ENCODE measurements at regions not wholly inside any gene's neighbourhood (a gene's known extent, or its start where the extent isn't known, plus 50 kb on each side); places are given as distances from the start of the nearest gene placed in this dataset.
"Not testable (repeated sequence)": the region's sequence is repeated elsewhere in the genome, so short reads cannot be mapped to it uniquely, and the experiment has no call there.

DNA sequence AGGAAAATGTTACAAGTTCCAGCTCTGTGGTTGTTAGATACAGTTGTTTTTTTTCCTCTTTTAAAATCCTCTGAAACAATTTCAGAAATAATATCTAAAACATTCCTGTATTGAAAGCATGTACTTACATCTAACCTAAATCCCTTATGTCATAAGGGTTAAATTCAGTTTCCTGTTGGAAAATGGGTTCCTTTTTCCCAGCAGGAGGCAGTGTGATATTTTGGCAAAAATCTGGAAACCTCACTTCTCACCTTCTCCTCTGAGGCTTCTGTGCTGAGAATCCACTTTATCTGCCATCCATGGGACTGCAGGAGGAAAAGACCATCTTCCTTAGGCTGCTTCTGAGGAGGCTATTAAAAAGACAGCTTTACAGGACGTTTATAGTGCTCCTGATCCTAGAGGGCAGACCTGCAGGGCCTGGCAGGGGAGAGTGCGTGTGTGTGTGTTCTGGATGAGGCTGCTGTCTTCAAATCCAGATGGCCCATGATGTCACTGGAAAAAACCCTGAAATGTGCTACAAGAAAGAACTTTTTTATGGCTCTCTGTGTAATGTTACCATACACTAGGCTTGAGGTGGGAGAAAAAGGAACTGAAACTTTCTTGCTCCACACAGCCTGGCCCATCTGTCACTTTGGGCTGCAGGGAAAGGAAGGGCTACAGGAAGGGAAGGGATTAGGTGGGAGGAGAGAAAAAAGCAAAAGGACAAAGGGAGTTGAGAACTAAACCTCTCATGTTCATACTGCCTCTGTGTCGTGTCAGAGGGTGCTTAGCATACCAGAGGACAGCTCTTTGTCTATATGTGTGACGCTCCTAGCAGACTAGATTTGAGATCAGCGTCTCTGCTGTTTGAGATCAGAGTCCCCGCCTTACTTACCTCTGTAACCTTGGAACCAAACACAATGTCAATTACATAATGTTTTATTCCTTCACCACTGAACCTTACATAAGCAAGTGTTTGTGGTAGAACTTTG is 379.2 kb upstream of the SPAG17 start:
- DNase-seq = peak; percentile 32

DNA sequence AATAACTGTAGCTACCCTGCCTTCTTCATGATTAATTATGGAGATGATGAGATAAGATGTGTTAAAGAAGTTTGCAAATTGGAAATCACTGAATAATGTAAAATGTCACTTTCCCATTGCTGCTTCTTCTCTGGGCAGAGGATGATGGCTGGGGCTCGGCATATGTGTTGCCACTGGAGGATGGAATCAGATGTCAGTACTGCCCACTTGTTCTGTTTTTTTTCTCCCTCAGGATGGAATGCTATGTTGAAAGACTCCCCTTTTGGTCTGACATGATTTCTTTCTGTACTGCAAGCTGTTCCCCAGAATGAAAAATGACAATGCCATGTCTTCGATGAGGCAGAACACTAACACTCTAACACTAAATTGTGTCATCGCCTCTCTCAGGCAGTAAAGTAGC is 373.9 kb upstream of the SPAG17 start:
- no peak for DNase-seq

DNA sequence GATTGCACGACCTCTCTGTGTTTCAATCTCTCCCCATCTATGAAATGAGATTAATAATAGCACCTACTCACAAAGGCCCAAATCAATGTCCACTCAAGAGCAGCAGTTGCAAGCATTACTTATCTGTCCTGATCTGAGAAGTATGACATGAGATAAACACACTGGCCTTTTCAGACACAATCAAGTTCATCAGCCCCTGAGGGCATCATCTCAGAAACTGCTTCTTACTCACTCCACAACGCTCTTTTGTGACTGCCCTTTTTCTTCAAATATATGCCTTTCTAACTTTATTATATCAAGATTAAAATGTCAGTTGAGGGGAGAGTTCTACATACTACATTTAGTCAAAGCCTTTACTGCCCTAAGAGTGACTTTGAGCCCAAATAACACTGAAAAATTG is 371.9 kb upstream of the SPAG17 start:
- no peak for DNase-seq

DNA sequence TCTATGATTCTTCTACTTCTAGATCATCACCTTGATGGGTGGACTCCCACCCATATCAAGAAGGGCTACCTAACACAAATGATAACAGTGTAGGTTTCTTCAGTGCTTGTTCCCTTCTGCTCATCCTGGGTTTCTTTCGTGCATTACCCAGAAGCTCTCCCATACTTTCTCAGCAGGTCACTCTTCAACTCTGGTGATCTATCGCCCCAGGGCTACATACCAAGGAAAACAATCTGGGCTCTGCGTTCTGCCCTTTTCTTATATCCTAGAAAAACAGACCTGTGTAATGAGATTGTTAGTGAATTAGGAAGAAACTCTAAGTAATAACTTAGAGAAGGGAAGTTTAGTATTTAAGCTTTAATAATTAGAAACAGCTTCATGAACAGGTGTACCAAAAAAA is 370.6 kb upstream of the SPAG17 start:
- DNase-seq = no peak

DNA sequence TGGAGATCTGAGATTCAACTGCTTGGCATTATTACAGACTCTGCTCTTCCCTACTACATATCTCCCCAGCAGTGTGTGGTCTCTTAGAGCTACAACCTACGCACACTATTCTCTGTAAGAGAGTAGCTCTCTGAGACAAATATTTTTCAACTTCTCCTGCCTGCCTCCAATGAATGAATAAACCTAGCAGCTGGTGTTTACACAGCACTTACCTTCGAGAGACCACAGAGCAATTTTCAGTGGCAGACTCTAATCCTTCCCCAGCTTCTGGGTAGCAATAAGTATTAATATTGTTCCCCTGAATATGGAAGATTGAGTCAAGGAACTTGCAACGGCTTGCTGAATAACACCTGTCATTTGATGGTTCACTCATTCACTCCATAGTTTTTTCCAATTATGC is 350.9 kb upstream of the SPAG17 start:
- no peak for DNase-seq

DNA sequence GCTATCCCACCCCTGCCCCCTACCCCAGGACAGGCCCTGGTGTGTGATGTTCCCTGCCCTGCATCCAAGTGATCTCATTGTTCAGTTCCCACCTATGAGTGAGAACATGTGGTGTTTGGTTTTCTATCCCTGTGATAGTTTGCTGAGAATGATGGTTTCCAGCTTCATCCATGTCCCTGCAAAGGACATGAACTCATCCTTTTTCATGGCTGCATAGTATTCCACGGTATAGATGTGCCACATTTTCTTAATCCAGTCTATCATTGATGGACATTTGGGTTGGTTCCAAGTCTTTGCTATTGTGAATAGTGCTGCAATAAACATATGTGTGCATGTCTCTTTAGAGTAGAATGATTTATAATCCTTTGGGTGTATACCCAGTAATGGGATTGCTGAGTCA is 326.9 kb upstream of the SPAG17 start:
- not testable (repeated sequence) for DNase-seq

DNA sequence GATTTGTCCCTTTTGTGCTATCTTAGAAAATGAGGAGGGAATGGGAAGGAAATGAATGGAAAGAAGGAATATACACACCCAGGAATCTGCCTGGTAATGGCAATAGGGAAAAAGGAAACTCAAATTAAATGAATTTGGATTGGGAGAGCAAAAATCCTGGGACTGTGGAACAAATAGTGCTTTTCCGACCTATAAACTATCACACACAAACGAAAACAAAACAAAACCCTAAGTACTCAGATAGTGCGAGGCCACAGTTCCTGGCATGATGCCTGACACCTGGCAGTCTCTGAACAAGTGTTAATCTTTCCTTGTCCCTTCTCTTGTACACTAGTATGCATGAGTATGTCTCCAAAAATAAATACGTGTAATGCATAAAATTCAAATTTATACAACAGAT is 319.8 kb upstream of the SPAG17 start:
- no peak for DNase-seq

DNA sequence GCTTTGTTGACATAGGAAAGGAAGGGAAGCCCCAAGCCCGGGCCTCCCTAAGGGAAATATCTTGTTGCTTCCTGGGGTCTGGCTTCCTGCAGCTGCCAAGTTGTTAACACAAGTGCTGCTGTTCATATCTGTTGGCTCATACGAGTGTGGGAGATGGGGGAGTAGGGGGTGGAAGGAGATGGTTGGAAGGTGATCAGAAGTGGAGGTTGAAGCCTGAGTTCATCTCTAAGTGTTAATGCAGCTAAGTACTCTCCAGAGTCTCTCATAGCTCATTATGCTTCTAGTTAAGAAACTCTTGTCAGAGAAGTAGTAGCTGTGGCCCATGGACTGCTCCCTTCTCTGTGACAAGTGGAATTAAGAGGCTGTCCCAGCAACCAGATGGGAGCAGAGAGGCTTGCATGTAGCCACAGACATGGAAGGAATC is 319.2 kb upstream of the SPAG17 start:
- DNase-seq = no peak

DNA sequence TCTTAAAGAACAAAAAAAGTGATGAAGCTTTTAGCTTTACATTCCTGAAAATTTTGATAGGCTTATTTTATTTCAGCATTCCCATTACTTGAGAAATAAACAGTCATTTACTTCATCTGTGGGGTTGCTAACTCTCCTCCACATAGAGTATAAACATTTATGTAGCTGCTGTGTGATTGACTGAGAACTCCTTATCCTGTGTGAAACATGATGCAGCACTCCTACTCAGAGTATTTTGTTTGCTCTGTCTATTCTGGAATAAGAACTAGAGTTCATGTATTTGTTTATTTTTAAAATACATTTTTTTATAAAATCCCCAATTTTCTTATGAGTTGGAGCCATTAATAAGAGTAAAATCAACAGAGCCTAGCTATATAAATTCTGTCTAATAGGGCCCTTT is 318.7 kb upstream of the SPAG17 start:
- no peak for DNase-seq

DNA sequence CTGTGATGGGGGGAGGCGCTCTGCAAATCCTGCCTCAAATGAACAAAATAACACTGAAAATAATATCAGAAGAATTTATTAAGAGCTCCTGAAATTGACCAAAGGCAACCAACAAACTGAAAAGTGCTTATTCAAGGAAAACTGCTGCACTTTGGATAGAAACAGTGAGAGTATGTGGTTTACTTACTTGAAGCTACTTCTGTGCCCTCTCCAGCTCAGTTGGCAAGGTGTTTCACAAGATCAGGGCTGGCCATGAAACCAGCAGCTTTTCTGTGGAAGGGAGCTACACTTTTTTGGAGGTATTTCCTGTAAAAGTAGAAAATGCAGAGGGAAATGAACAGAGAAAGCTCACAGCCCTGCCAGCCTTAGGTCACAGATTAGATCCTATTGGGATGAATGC is 310.0 kb upstream of the SPAG17 start:
- DNase-seq = no peak

DNA sequence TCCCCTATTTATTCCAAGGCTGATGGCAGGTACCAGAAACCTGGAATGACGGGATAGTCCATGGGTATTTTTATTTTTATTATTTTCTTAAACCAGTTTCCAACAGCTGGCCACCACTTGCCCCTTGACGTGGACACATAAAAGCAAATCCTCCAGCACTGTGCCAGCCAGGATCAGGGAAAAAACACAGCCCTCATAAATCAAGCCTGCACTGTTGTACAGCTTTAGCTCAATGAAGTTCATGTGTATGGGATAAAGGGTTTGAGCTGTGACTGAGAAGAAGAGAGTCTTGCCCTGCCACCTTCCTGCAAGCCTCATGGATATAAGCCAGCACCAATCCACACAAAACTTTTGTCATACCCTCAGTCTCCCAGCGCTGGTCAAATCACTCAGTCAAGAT is 303.8 kb upstream of the SPAG17 start:
- no peak for DNase-seq

DNA sequence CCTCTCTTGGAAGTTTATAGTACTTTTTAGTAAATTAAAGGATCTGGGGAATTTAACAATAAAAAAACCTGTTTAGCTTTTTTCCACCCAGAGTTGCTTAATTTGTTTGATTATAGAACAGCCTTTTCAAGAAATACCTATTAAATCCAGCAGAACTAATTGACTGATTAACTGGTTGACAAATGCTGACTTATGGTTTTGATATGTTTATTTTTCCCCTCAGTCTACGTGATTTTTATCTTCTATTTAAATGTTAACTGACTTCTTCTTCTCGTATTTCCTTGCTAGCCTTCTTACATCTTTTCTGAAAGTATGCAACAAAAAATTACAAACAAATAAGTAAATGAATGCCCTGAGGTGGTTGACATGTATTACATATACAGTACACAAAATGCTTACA is 302.9 kb upstream of the SPAG17 start:
- DNase-seq = no peak

DNA sequence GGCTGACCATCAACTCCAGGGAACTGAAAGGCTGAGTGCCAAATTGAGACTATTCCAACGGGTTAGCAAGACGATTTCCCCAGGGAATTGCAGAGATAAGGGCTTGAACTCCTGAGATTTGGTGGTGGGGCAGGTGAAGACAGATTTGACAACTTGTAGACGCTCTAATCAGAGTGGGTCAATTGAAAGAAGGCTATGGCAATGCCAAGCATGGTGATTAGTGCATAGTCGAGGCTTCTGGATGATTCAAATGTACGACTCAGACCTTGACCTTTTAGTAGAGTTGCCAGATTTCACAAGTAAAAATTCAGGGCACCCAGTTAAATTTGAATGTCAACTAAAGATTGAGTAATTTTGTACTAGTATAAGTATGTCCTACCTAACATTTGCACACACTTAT is 302.1 kb upstream of the SPAG17 start:
- no peak for DNase-seq

DNA sequence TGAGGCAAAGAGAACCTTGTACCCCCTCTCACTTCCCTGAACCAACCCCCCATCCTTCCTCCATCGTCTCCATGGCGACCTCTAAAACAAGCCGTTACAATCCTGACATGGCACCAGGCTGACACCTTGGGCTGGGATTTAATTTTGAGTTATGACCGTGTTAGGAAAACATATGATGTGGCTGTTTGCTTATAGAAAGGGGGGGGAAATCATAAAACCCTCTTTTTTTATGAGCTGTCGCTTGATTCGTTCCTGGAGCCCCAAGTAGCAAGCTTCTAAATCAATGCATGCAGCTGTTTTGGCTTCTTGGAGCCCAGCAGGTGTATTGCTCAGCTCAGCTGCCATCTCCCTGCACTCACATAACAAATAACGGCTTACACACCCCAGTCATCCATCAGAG is 301.2 kb upstream of the SPAG17 start:
- no peak for DNase-seq

DNA sequence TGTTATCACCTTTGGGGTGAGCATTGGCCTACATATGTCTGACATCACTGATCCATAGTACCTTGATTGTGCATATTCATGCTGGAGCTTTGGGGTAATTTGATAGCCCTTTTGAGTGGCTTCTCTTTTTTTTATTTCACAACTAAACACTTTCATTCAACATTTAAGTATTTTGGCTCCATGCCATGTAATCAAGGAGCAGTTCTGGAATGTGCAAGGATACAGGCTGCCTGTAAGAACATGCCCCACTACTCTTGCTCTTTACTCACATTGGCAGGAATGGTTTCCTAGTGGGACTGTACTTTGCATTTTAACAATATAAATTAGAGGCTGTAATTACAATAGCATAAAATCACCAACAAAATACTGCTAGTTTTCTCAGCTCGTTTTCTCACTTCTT is 300.7 kb upstream of the SPAG17 start:
- no peak for DNase-seq

DNA sequence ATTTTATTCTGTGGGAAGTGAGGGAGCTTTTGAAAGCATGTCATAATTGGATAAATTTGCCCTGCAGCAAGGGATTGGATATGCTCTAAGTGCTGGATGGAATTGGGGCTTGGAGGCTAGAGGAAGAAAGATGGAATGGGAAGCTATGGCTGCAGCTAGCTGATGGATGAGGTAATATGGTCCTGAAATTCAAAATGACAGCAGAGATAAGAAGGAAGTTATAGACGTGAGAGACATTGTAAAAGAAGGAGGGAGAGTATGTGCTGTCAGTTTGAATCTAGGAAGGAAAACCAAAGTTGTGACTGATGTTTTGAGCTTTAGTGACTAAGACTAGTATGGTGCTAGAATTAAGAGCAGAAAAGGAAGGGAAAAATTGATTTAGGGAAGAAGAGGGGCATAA is 299.9 kb upstream of the SPAG17 start:
- DNase-seq = no peak

DNA sequence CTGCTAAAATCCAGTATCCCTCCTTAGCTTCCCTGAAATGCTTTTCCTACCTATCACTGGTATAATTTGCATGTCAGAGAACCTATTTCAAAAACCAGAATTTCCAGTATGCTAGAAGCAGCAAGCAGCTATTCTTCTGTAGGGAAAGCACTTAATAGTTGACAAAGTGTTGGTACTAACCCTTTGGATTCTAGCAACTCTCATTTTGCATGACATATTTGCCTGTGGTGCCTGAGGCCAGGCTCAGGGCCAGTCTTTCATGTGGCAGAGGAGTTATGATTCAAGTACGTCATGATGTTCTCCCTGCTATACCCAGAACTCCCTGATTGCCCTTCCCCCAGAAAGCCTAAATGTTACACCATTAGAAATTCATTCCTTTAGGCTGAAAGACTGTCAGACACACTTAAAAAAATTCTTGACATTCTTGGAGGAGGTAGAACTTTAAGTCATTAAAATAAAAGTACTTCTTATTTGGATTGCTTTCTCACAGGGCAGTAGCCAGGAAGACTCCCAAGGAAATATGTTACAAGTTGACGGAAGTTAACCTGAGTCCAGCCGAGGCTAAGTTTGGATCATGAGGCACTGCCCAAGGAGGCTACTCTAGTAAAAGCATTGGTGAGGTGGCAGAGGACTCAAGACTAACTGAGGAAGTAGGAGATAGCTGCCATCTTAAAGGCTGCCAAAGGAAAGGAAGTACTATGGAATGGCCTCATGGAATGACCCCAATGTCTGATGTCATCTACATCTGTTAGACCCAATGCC is 298.4 kb upstream of the SPAG17 start:
- no peak for DNase-seq

DNA sequence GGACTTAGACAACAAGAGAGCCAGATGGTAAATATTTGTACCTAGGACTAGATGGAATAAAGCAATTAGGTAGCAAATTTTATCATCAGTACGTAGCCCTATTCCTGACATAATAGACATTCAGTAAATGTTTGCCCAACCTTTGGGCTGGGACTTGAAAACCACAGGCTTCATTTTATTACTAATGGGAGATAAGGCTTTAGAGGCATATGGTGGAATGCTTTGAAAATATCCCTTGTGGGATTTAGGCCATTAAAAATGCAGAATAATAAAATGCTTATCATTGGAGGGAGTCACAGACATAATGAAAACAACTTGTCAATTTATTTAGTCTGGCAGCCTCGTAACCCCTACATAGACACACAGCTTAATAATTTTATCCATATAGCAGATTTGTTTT is 296.1 kb upstream of the SPAG17 start:
- DNase-seq = no peak

DNA sequence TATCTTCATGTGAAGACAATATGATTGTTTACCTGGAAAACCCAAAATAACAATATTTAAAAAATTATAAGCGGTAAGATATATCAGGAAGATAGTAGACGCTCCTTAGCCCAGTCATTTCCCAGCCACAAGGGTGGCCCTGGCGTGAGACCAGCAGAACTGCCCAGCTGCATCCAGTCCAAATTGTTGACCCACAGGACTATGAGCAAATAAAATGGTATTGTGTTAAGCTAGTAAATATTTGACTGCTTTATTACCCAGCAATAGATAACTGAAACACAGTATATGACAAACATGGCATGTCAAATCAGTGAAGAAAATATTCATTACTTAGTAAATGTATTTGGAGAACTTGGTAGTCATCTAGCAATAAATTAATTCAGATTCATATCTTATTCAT is 294.3 kb upstream of the SPAG17 start:
- DNase-seq = no peak

DNA sequence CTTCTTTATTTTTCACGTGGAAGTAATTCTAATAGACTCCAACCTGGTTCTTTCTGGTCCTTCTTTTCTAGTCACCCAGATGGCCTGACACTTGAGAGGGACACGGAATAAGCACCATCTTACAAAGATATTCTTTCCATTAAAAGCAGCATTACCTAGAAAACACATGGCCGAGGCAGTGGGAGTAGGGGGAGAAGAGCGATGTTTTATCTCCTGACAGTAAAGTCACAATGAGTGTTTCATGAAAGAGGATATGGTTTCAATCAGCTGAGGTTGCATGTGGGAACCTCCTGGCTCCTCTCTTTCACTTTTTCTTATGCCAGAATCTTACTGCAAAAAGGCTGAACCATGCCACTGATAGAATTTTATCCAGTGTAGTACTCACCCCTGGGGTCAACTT is 288.8 kb upstream of the SPAG17 start:
- DNase-seq = no peak

DNA sequence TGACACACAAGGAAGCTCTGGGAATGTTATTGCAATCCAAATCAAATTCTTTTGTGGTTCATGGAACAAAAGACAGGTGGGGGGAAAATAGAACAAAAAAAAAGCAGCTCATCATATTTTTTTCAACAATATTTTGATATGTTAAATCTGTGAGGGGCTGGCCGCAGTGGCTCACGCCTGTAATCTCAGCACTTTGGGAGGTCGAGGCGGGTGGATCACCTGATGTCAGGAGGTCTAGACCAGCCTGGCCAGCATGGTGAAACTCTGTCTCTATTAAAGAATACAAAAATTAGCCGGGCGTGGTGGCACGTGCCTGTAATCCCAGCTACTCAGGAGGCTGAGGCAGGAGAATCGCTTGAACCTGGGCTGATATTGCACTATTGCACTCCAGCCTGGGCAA is 279.4 kb upstream of the SPAG17 start:
- not testable (repeated sequence) for DNase-seq

DNA sequence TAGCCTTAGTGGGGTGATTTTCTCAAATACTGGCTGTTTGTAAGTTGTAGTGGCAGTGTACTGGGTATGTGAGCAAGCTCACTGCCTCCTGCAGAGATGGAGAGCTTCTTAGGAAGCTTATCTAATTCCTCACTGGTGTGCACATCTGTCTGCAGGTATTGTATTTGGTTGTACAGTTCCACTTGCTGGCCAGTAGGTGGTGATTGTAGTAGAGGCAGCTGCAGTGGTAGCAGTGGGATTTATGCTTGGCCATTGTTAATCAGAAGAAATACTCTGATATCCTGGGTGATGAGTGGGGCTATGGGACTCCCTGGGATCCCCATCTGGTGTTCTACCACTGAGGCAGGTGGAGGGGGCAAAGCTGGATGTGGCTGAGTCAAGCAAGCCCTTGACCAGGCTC is 276.1 kb upstream of the SPAG17 start:
- no peak for DNase-seq

DNA sequence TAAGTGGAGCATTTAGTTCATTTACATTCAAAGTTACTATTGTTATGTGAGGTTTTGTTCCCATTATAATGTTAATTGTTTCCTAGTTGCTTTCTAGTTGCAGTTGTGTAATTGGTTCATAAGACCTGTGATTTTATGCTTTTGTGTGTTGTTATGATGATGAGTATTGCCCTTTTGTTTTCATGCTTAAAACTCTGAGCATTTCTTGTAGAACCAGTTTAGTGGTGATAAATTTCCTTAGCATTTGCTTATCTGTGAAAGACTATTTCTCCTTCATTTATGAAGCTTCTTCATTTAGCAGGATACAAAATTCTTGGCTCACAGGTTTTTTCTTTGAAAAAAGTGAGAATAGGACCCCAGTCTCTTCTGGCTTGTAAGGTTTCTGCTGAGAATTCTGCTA is 274.8 kb upstream of the SPAG17 start:
- no peak for DNase-seq

DNA sequence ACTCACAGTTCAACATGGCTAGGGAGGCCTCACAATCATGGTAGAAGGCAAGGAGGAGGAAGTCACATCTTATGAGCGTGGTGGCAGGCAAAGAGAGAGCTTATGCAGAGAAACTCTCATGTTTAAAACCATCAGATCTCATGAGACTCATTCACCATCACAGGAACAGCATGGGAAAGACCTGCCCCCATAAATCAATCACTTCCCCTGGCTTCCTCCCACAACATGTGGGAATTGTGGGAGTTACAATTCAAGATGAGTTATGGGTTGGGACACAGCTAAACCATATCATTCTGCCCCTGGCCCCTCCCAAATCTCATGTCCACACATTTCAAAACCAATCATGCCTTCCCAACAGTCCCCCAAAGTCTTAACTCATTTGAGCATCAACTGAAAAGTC is 268.8 kb upstream of the SPAG17 start:
- DNase-seq = not testable (repeated sequence)
